Cardiac fibroblast (primary cell): ENCODE measurements at regions not wholly inside any gene's neighbourhood (a gene's known extent, or its start where the extent isn't known, plus 50 kb on each side); places are given as distances from the start of the nearest gene placed in this dataset.

Experiments
- DNase-seq, 2 donors: peaks; one replicate each; pipeline versions ENCODE4 v3.0.0 to v3.0.0-alpha.2; 2010; ENCODE audit warnings: low read depth in 2 of 2
- H3K4me3 ChIP-seq, 2 donors: replicated peaks in 1 of 2; 1 replicate in 1 of 2; 2 replicates in 1 of 2; pipeline ENCODE4 v1.5.1; 2011; ENCODE audit warnings: low read depth in 2 of 2, low read length in 2 of 2, mild to moderate bottlenecking in 2 of 2, moderate library complexity in 1 of 2
- CTCF ChIP-seq: IDR thresholded peaks from one replicate; pipeline ENCODE4 v1.5.1; 2011; ENCODE audit warnings: low read depth, mild to moderate bottlenecking, low read length, inconsistent platforms

DNA sequence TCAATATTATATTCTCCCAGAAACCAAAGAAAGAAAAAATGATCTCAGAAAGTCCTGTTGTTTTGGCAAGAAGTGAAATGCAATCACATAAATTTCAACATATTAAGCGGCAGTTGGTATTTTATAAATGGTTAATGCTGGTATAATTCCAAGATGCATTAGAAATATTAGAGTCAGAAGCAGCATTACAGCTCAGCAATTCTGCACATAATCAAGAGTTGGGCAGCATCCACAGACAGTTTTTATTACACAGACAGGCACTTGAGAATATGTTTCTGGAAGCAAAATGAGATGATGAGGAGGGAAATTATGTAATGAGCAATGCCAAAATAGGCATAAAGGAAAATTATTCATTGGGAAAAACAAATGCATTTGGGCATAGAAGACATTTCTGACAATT, 148.1 kb downstream of the KCNJ2 start:
- no peak overlapping the region for H3K4me3 ChIP-seq
- no peak for DNase-seq
- TF ChIP-seq CTCF: no peak

DNA sequence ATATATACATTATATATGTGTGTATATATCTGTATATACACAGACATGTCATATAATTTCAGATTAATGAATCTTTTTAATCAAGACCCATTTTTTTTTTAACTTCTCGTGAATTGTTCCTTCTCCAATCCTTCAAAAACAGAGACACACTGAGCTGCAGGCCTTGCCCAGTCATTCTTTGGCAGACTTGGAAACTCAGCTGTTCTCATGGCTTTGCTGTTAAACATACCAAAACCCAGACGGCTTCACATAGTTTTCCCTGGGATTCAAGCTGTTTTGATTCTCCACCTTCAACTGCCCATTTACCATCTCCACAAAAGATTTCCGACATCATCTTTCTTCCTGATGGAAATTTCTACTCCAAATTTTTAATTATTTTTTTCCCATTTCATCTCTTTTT, 148.7 kb downstream of the KCNJ2 start:
- no peak for DNase-seq
- no peak for TF ChIP-seq CTCF
- H3K4me3 ChIP-seq: no peak overlapping the region

- TF ChIP-seq CTCF: no peak
- DNase-seq: no peak
- no peak overlapping the region for H3K4me3 ChIP-seq
Measured at GRCh38 chr17:70319516-70319915, 150.2 kb downstream of the KCNJ2 start.

GRCh38 chr17:70320673-70321345, 151.5 kb downstream of the KCNJ2 start:
- TF ChIP-seq CTCF: no peak
- no peak overlapping the region for H3K4me3 ChIP-seq
- DNase-seq: peak in 1 of 2 donors; percentile 88

GRCh38 chr17:70321352-70321751, 152.0 kb downstream of the KCNJ2 start:
- H3K4me3 ChIP-seq: no peak overlapping the region
- no peak for TF ChIP-seq CTCF
- DNase-seq: no peak

DNA sequence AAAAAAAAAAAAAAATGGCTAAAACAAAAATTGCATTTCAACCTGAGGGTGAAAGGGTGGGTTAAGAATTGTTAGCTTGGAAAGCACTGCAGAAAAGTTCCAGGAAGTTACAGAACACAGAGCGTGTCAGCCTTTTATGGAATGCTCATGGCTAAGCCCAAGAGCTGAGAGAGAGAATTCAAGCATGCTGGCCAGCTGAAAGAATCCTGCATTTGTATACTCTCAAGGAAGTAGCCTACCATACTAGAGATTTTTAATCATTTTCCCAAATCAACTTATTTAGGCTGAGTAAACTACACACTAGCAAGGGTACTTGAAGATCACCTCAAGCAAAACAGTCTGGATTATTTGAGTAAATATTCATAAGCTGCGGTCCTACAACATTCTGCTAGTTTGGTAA, 153.9 kb downstream of the KCNJ2 start:
- no peak for TF ChIP-seq CTCF
- DNase-seq: no peak
- H3K4me3 ChIP-seq: no peak overlapping the region

DNA sequence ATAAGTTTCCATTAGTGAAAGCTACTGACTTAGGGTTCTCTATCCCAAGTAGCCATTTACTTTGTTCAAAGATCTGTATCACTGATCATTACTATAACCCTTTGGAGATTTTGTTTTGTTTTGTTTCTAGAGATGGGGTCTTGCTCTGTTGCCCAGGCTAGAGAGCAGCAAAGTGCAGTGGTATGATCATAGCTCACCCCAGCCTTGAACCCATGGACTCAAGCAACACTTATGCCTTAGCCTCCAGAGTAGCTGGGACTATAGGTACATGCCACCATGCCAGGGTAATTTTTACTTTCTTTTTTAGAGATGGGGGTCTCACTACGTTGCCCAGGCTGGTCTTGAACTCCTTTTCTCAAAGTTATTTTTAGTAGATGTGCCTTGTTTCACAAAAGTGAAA, 154.7 kb downstream of the KCNJ2 start:
- no peak overlapping the region for H3K4me3 ChIP-seq
- no peak for DNase-seq
- TF ChIP-seq CTCF: no peak
